ENCODE measurements at regions not wholly inside any gene's neighbourhood (a gene's known extent, or its start where the extent isn't known, plus 50 kb on each side); places are given as distances from the start of the nearest gene placed in this dataset.

- TF ChIP-seq TCF4 (CRISPR knock-in tag; IDR thresholded peaks at IDR 0.05; ENCODE audit: borderline replicate concordance) (no peak), ZNF8 (CRISPR knock-in tag; IDR thresholded peaks at IDR 0.05) (no peak)
These were observed 198.6 kb downstream of the CENPC start (continued) for GRCh38 chr4:67346654-67347053.

GRCh38 chr4:67344594-67345380, 200.5 kb downstream of the CENPC start:
- TF ChIP-seq ESRRG (CRISPR knock-in tag; IDR thresholded peaks at IDR 0.05) (no peak), CSDC2 (CRISPR knock-in tag; IDR thresholded peaks at IDR 0.05) (no peak), ARNTL (CRISPR knock-in tag; IDR thresholded peaks at IDR 0.05; ENCODE audit: borderline replicate concordance, low read depth) (no peak), BACH2 (CRISPR knock-in tag; IDR thresholded peaks at IDR 0.05; ENCODE audit: borderline replicate concordance) (no peak), CSRNP3 (CRISPR knock-in tag; IDR thresholded peaks at IDR 0.05) (no peak), ZC3H10 (CRISPR knock-in tag; IDR thresholded peaks at IDR 0.05) (no peak), TCF4 (CRISPR knock-in tag; IDR thresholded peaks at IDR 0.05; ENCODE audit: borderline replicate concordance) (no peak), ZNF565 (CRISPR knock-in tag; conservative IDR thresholded peaks at IDR 0.05; ENCODE audit: low read depth) (no peak), CREB5 (CRISPR knock-in tag; IDR thresholded peaks at IDR 0.05; ENCODE audit: low read depth) (no peak), ZFP3 (CRISPR knock-in tag; IDR thresholded peaks at IDR 0.05) (no peak), POU6F1 (CRISPR knock-in tag; IDR thresholded peaks at IDR 0.05; ENCODE audit: borderline replicate concordance, low read depth) (no peak), PATZ1 (CRISPR knock-in tag; IDR thresholded peaks at IDR 0.05; ENCODE audit: borderline replicate concordance) (no peak)
- ATAC-seq = no peak

GRCh38 chr4:67343199-67343598, 202.1 kb downstream of the CENPC start:
- ATAC-seq = no peak
- TF ChIP-seq TOX (CRISPR knock-in tag; IDR thresholded peaks at IDR 0.05; ENCODE audit: borderline replicate concordance) (no peak), CREB5 (CRISPR knock-in tag; IDR thresholded peaks at IDR 0.05; ENCODE audit: low read depth) (no peak), TSHZ2 (CRISPR knock-in tag; IDR thresholded peaks at IDR 0.05) (no peak), ZNF70 (CRISPR knock-in tag; IDR thresholded peaks at IDR 0.05) (no peak), ZFP3 (CRISPR knock-in tag; IDR thresholded peaks at IDR 0.05) (no peak), ESRRG (CRISPR knock-in tag; IDR thresholded peaks at IDR 0.05) (no peak), CSRNP3 (CRISPR knock-in tag; IDR thresholded peaks at IDR 0.05) (no peak)
